HPDE6-E6E7 (cell line): ENCODE measurements at regions not wholly inside any gene's neighbourhood (a gene's known extent, or its start where the extent isn't known, plus 50 kb on each side); places are given as distances from the start of the nearest gene placed in this dataset.

Source experiments
- DNase-seq: peaks from one replicate; pipeline ENCODE4 v3.0.0; 2011; ENCODE audit warnings: missing footprints; ENCODE audit errors: extremely low spot score

- DNase-seq, result no peak
Observed at GRCh38 chr9:80841888-80842287, 847.5 kb downstream of the TLE1 start.

- no peak for DNase-seq
Observed at GRCh38 chr9:80839821-80840675, 849.3 kb downstream of the TLE1 start.

DNA sequence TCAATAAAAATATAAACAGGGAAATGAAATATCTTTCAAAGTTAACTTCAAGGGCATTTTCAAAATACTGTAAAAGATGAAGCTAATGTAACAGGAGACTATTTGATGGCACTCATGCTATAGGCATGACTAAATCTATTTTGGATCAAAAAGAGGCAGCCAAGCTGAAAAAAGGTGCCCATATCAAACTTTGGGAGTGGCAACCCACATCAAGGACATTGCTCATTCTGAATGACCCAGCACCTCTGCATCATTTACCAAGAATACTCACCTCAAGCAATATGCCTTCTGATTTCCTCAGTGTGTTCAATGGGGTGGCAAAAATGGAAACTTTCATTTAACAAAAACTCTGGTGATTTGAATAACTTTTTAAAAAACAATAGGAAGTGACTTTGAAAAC, 853.3 kb downstream of the TLE1 start:
- DNase-seq, result no peak

DNA sequence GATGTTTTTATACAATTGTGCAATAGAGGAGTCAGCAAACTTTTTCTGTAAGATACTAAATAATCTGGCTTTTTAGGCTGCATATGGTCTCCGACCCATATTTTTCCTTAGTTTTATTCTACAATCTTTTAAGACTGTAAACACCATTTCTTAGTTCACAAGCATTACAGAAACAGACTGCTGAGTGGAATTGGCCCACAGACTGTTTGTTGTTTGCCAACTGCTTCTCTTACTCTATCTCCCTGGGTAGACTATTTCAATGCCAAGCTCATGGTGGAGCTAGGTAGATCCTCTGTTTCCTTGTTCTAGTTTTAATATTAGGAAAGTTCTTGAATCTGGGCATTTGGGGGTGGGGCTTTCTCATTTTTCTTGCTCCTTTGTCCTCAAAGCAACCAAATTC, 857.6 kb downstream of the TLE1 start:
- DNase-seq, result no peak

DNA sequence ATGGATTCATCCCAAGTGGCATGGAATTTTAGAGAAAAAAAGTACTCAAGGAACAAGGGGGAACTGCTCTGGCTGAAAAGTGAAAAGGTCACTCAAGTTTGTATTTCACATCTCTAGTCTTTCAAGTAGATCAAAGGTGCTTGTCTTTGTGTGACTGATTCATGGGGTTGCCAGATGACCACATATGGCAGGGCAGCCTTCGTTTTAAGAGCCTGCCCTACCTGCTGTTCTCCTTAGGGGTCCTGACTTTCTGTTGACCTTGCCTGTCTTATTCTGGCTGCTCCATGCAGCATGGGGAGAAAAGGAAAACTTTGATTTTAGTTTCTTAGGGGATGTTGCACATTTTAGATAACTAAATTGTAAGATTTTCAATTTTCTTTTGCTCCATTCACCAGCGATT, 877.7 kb downstream of the TLE1 start:
- DNase-seq, result no peak

DNA sequence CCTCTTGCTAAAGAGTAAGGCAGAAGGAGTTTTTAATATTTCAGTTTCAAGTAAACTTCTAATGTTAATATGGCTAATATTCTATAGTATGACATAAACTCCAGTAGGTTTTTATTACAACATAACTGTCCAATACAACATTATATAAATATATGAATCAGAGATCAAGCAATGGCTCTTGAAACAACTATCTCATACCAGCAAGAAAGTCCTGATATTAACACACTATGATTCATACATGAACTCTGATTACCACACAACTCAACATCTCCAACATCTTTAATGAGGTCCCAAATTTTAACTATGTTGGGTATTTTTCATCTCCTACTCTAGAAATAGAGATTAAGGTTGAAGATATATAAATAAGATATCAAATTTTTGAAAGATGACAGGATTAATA, 878.3 kb downstream of the TLE1 start:
- no peak for DNase-seq

DNA sequence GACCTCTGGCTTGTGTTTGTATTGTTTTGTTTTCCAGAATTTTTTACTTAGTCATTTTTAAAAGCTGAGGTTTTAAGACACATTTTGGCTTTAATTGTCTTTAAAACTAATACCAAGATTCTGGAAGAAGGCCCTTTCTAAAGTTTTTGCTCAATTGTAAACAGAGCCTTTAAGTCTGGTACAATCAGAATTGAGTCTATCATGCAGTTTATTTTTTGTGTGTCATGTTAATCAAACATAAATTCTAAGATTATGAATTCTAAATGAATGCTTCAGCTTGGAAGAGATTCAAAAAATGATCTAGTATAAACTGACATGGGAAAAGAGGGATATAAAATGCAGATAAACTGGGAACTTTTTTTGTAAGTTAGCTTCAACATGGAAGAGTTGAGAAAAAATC, 882.7 kb downstream of the TLE1 start:
- no peak for DNase-seq

DNA sequence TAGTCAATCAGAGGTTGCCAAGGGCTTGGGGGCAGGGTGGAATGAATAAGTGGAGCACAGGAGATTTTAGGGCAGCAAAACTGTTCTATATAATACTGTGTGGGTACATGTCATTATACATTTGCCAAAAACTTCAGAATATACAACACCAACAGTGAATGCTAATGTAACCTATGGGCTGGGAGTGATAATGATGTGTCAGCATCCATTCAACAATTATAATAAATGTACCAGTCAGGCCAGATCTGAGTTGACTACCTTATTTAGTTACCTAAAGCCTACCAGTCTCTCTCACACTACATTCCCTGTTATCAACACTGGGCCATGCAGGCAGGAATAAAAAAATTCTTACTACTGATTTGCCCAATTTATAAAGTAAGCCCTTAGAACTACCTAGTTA, 884.5 kb downstream of the TLE1 start:
- no peak for DNase-seq

GRCh38 chr9:80797831-80798688, 891.3 kb downstream of the TLE1 start:
- no peak for DNase-seq

GRCh38 chr9:80797101-80797829, 892.1 kb downstream of the TLE1 start:
- no peak for DNase-seq

DNA sequence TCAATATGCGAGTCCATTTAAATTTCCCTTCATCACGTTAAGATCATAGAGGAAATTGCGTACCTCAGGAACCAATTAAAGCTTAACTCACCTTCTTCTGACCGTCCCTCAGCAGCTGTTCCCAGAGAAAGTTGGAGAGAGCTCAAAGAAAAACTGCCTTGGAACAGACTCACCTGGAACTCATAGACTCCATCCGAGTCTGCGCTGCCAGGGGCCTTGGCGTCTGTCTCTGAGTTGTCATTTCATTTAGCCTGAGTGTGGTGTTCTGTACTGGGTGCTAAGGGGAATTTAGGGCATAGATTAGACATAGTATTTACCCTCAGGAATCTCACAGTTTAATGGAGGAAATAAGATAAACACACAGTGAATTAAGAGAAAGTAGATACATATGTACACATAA, 892.7 kb downstream of the TLE1 start:
- DNase-seq, result no peak

DNA sequence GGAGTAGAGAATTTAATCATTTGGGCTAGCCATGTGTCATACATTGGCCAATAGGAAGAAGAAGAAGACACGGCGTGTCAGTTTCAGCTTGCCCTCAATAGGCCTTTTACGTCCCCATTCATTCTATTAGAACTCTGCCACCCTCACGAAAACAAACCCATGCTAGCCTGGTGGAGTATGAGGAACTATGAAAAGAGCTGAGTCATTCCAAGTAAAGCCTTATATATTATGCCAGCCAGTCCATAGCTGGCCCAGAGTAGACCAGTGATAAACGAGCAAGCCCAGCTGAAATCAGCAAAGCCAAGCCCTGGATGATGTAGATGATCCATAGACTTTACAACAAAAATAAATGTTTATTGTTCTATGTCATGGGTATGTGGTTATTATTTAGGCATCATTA, 895.1 kb downstream of the TLE1 start:
- DNase-seq, result no peak

- no peak for DNase-seq
Observed at GRCh38 chr9:80793706-80794105, 895.6 kb downstream of the TLE1 start.

- DNase-seq, result no peak
Observed at GRCh38 chr9:80792726-80793125, 896.6 kb downstream of the TLE1 start.

DNA sequence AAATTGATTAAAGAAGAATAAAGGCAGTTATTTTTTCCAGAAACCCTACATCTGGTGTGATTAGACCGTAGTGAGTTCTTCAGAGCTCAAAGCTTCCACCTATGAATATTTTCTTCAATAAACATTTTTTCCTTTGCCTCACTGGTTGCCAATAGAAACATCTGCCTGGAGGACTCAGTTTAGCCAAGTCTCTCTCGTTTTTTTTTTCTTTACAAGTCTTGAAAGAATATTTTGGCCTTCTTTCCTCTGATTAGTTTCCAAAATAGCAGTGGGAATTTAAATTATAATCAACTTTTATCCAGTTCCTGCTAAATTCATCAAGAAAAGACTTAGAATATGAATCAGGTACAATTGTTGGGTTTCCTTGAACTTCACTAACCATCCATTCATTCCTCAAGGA, 897.5 kb downstream of the TLE1 start:
- no peak for DNase-seq

GRCh38 chr9:80790764-80791163, 898.6 kb downstream of the TLE1 start:
- DNase-seq, result no peak

- DNase-seq, result no peak
Observed at GRCh38 chr9:80789831-80790230, 899.5 kb downstream of the TLE1 start.

DNA sequence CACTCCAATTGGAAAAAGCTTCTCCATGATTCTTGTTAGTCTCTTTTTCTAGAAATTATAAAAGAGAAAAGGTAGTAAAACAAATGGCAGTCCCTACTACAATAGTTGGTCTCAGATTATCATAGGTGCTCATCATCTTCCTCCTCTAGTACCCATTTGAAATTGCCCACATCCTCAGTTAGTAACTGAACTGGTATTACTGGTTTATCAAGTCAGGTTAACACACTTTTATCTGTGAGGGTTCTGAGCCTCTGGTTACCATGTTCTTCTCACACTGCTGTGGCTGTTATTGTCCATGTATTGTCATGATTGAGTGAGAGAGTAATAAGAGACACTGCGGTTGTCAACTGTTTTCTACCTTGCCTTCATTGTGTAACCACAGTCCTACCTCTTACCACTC, 901.7 kb downstream of the TLE1 start:
- DNase-seq, result no peak

- no peak for DNase-seq
Observed at GRCh38 chr9:80784647-80785046, 904.7 kb downstream of the TLE1 start.

GRCh38 chr9:80775971-80776370, 913.4 kb downstream of the TLE1 start:
- DNase-seq, result no peak

- no peak for DNase-seq
Observed at GRCh38 chr9:80775530-80775929, 913.8 kb downstream of the TLE1 start.
